HCT116 (cell line): ENCODE measurements at regions not wholly inside any gene's neighbourhood (a gene's known extent, or its start where the extent isn't known, plus 50 kb on each side); places are given as distances from the start of the nearest gene placed in this dataset.

ENCODE experiments used
- ATAC-seq: fragments of 200-7000 bp; cut with Tn5 transposase; 2 replicates; pipeline ENCODE4 v1.9.1; 2020; ENCODE audit warnings: mild to moderate bottlenecking, moderate library complexity
- BruUV-seq: library from RNA; stranded (reverse); fragments of 400-500 nt; replicated peaks from 2 replicates; lab custom pipeline; 2021; lab: Mats Ljungman, UMichigan
- CTCF ChIA-PET: fragments of 300-600 bp; sonication (Branson Sonifier 250); formaldehyde crosslinking; loops from one replicate; lab custom pipeline; 2021; ENCODE audit warnings: antibody characterized with exemption; lab: Charles Lee
- POLR2A ChIA-PET: fragments of 300-600, 350-600 bp; sonication (Branson Sonifier 250); formaldehyde crosslinking; loops from one replicate; lab custom pipeline; 2021; ENCODE audit warnings: antibody characterized with exemption; lab: Charles Lee
- RAD21 ChIA-PET, 2 experiments: fragments of 300-600 bp; sonication (Branson Sonifier 250); formaldehyde crosslinking; loops; one replicate each; lab custom pipeline; 2023; ENCODE audit warnings: low total read pairs in 2 of 2; ENCODE audit not compliant: uncharacterized antibody in 2 of 2, unreplicated experiment in 2 of 2, low non-redundant PET in 1 of 2; lab: Charles Lee
- DNase-seq: peaks from one replicate; pipeline ENCODE4 v3.0.0-alpha.2; 2010; ENCODE audit warnings: low read depth, low spot score
- H2AFZ ChIP-seq: fragments of 200-600 bp; shearing (Covaris generic), sonication (generic); 2 replicates; pipeline ENCODE4 v1.6.1; 2017; ENCODE audit warnings: low read depth, mixed run types, mixed read lengths, antibody characterized with exemption, low read length; ENCODE audit not compliant: poor library complexity, severe bottlenecking
- H3K27ac ChIP-seq: 2 replicates; pipeline ENCODE4 v1.5.1; 2012; ENCODE audit warnings: low read depth, low read length
- H3K27me3 ChIP-seq: fragments of 200-600 bp; sonication (generic); 2 replicates; pipeline ENCODE4 v1.6.1; 2016; ENCODE audit warnings: mixed run types, low read length, mixed read lengths; ENCODE audit not compliant: insufficient read depth
- H3K36me3 ChIP-seq, 2 experiments: fragments of 200-500 bp in 1 of 2; fragments of 200-600 bp in 1 of 2; sonication (Bioruptor generic) in 1 of 2; sonication (generic) in 1 of 2; 2 replicates each; pipeline versions ENCODE4 v1.5.1 to v1.6.1; 2014 to 2016; ENCODE audit warnings: low read length in 2 of 2, inconsistent platforms in 1 of 2, mixed read lengths in 1 of 2, mixed run types in 1 of 2; ENCODE audit not compliant: insufficient read depth in 2 of 2, control insufficient read depth in 1 of 2
- H3K4me1 ChIP-seq, 2 experiments: fragments of 200-600 bp in 1 of 2; sonication (generic) in 1 of 2; 2 replicates each; pipeline versions ENCODE4 v1.5.1 to v1.6.1; 2012 to 2017; ENCODE audit warnings: low read length in 2 of 2, inconsistent platforms in 1 of 2, mild to moderate bottlenecking in 1 of 2, mixed read lengths in 1 of 2, mixed run types in 1 of 2, moderate library complexity in 1 of 2; ENCODE audit not compliant: insufficient read depth in 2 of 2, control insufficient read depth in 1 of 2
- H3K4me2 ChIP-seq: fragments of 200-600 bp; sonication (generic); 2 replicates; pipeline ENCODE4 v1.6.1; 2017; ENCODE audit warnings: mixed run types, low read length, mixed read lengths
- H3K4me3 ChIP-seq, 2 experiments: fragments of 200-600 bp in 1 of 2; sonication (generic) in 1 of 2; replicated peaks in 1 of 2; 2 replicates each; pipeline ENCODE4 v1.5.1; 2011 to 2016; ENCODE audit warnings: low read length in 2 of 2, control low read depth in 1 of 2, low read depth in 1 of 2, mild to moderate bottlenecking in 1 of 2, mixed read lengths in 1 of 2, mixed run types in 1 of 2
- H3K79me2 ChIP-seq: fragments of 200-600 bp; sonication (generic); 2 replicates; pipeline ENCODE4 v1.6.1; 2017; ENCODE audit warnings: mild to moderate bottlenecking, mixed run types, low read length, moderate library complexity, mixed read lengths; ENCODE audit not compliant: insufficient read depth
- H3K9ac ChIP-seq: fragments of 200-600 bp; sonication (generic); 2 replicates; pipeline ENCODE4 v1.6.1; 2016; ENCODE audit warnings: low read length, mixed read lengths
- H3K9me2 ChIP-seq: fragments of 200-600 bp; sonication (generic), shearing (Covaris generic); 2 replicates; pipeline ENCODE4 v1.6.1; 2017; ENCODE audit warnings: mixed run types, mild to moderate bottlenecking, moderate library complexity; ENCODE audit not compliant: insufficient read depth
- H3K9me3 ChIP-seq, 2 experiments: fragments of 200-500 bp in 1 of 2; fragments of 200-600 bp in 1 of 2; sonication (Bioruptor generic) in 1 of 2; sonication (generic) in 1 of 2; 2 replicates each; pipeline ENCODE4 v1.6.1; 2014 to 2017; ENCODE audit warnings: low read length in 2 of 2, mixed read lengths in 2 of 2, inconsistent platforms in 1 of 2, low read depth in 1 of 2, mild to moderate bottlenecking in 1 of 2, mixed run types in 1 of 2, moderate library complexity in 1 of 2; ENCODE audit not compliant: control insufficient read depth in 1 of 2, insufficient read depth in 1 of 2
- H4K20me1 ChIP-seq: fragments of 200-600 bp; sonication (generic), shearing (Covaris generic); 2 replicates; pipeline ENCODE4 v1.6.1; 2017; ENCODE audit warnings: mixed run types, mild to moderate bottlenecking, moderate library complexity; ENCODE audit not compliant: insufficient read depth
- ATF3 ChIP-seq: IDR thresholded peaks from 2 replicates; pipeline ENCODE4 v1.6.1; 2012
- CBX3 ChIP-seq: IDR thresholded peaks from 2 replicates; pipeline ENCODE4 v1.6.1; 2012; ENCODE audit warnings: low read depth
- CEBPB ChIP-seq: IDR thresholded peaks from 2 replicates; pipeline ENCODE4 v1.6.1; 2012; ENCODE audit warnings: low read depth
- EGR1 ChIP-seq: IDR thresholded peaks from 2 replicates; pipeline ENCODE4 v1.6.1; 2012; ENCODE audit warnings: low read depth
- ELF1 ChIP-seq: IDR thresholded peaks from 2 replicates; pipeline ENCODE4 v1.6.1; 2012; ENCODE audit warnings: low read depth, borderline replicate concordance
- EZH2phosphoT487 ChIP-seq: fragments of 200-600 bp; IDR thresholded peaks from 2 replicates; pipeline ENCODE4 v1.6.1; 2018; ENCODE audit warnings: antibody characterized with exemption, borderline replicate concordance
- FOSL1 ChIP-seq: IDR thresholded peaks from 2 replicates; pipeline ENCODE4 v1.6.1; 2012; ENCODE audit warnings: low read depth
- JUND ChIP-seq: IDR thresholded peaks from 2 replicates; pipeline ENCODE4 v1.6.1; 2012
- MAX ChIP-seq: IDR thresholded peaks from 2 replicates; pipeline ENCODE4 v1.6.1; 2012
- POLR2AphosphoS5 ChIP-seq: IDR thresholded peaks from 2 replicates; pipeline ENCODE4 v1.6.1; 2011; ENCODE audit warnings: mild to moderate bottlenecking, low read depth, low read length, moderate library complexity
- REST ChIP-seq: IDR thresholded peaks from 2 replicates; pipeline ENCODE4 v1.6.1; 2012; ENCODE audit warnings: low read depth
- SIN3A ChIP-seq: IDR thresholded peaks from 2 replicates; pipeline ENCODE4 v1.6.1; 2012; ENCODE audit warnings: low read depth
- SP1 ChIP-seq: IDR thresholded peaks from 2 replicates; pipeline ENCODE4 v1.6.1; 2012; ENCODE audit warnings: low read depth
- SRF ChIP-seq: IDR thresholded peaks from 2 replicates; pipeline ENCODE4 v1.6.1; 2012; ENCODE audit warnings: low read depth
- TCF7L2 ChIP-seq: IDR thresholded peaks from 2 replicates; pipeline ENCODE4 v1.7.0; 2011; ENCODE audit warnings: borderline replicate concordance, inconsistent platforms; ENCODE audit not compliant: insufficient read depth, insufficient read length; ENCODE audit errors: extremely low read depth
- YY1 ChIP-seq: IDR thresholded peaks from 2 replicates; pipeline ENCODE4 v1.6.1; 2011; ENCODE audit warnings: low read length, low read depth, moderate library complexity, mild to moderate bottlenecking; ENCODE audit not compliant: insufficient replicate concordance; ENCODE audit errors: extremely low read depth
- ZFX ChIP-seq: fragments of 450-650 bp; IDR thresholded peaks from 2 replicates; pipeline ENCODE4 v1.6.1; 2017
- intact Hi-C: fragments of 100-400 bp; cut with micrococcal nuclease; formaldehyde crosslinking; loops from 2 replicates; pipeline ENCODE4 v1.10.0; 2022

- TF ChIP-seq REST = no peak
- TF ChIP-seq FOSL1 = no peak
- no peak for TF ChIP-seq MAX
- no peak for TF ChIP-seq YY1
- no peak for TF ChIP-seq CEBPB
- no peak for TF ChIP-seq EZH2phosphoT487
- TF ChIP-seq TCF7L2 = no peak
Measured at GRCh38 chr3:110419601-110420000, 652.0 kb upstream of the NECTIN3 start (continued).

GRCh38 chr3:110420158-110420641, 651.4 kb upstream of the NECTIN3 start:
- peak overlapping the region; percentile 61 for H3K27ac ChIP-seq
- no TSS peak for BruUV-seq
- ChIA-PET CTCF (no interaction called here), POLR2A (interaction anchor here (0.7 kb wide), 1 partner anchor 106 kb away, joined by 4 read pairs; no protein-coding TSS in a partner anchor), RAD21 (no interaction called here)
- peak overlapping the region; percentile 38 for H3K9ac ChIP-seq
- DNase-seq (peak; percentile 64), ATAC-seq (peak; percentile 84)
- peak overlapping the region; percentile 87 for H2AFZ ChIP-seq
- H3K4me3 ChIP-seq = peak overlapping the region in 1 of 2 experiments; percentile 39; a peak in 2 of 4 replicates
- no peaks in the 10 kb centered on the region for H3K27me3 ChIP-seq
- H3K4me1 ChIP-seq = peaks cover 21 to 31% of the 10 kb centered on the region in 2 experiments
- H3K36me3 ChIP-seq = peaks cover 0 to 20% of the 10 kb centered on the region in 2 experiments; a peak in 1 of 4 replicates
- no peaks in the 10 kb centered on the region for H4K20me1 ChIP-seq
- intact Hi-C loops = no loop called here
- no peaks in the 10 kb centered on the region for H3K9me3 ChIP-seq
- no peaks in the 10 kb centered on the region for H3K79me2 ChIP-seq
- peak; percentile 90 for TF ChIP-seq CEBPB
- TF ChIP-seq EGR1 = peak; percentile 58; the same call in 1 of the 2 replicates
- TF ChIP-seq CBX3 = peak; percentile 77; the same call in 1 of the 2 replicates
- TF ChIP-seq ATF3 = peak; percentile 85; the same call in 1 of the 2 replicates
- TF ChIP-seq ELF1 = no peak
- peak; percentile 92 for TF ChIP-seq JUND
- TF ChIP-seq SRF = peak; percentile 69
- peak; percentile 100 for TF ChIP-seq FOSL1
- peak; percentile 4; the same call in 1 of the 2 replicates for TF ChIP-seq POLR2AphosphoS5
- no peak for TF ChIP-seq SIN3A
- TF ChIP-seq SP1 = peak; percentile 90
- no peak for TF ChIP-seq ZFX
- TF ChIP-seq MAX = peak; percentile 22; the same call in 1 of the 2 replicates
- peak overlapping the region; percentile 72 for H3K4me2 ChIP-seq
- no peaks in the 10 kb centered on the region for H3K9me2 ChIP-seq
